ENCODE measurements at regions not wholly inside any gene's neighbourhood (a gene's known extent, or its start where the extent isn't known, plus 50 kb on each side); places are given as distances from the start of the nearest gene placed in this dataset.

GRCh38 chr12:126747530-126748149, 1519.3 kb upstream of the TMEM132C start:
- DNase-seq = no peak

- no peak for DNase-seq
Observed at GRCh38 chr12:126752021-126752420, 1514.9 kb upstream of the TMEM132C start.

- DNase-seq = no peak
Observed at GRCh38 chr12:126757326-126757725, 1509.6 kb upstream of the TMEM132C start.

- no peak for DNase-seq
Observed at GRCh38 chr12:126760092-126760491, 1506.9 kb upstream of the TMEM132C start.

- no peak for DNase-seq
Observed at GRCh38 chr12:126761420-126761819, 1505.5 kb upstream of the TMEM132C start.

- no peak for DNase-seq
Observed at GRCh38 chr12:126762150-126762549, 1504.8 kb upstream of the TMEM132C start.

GRCh38 chr12:126763359-126763758, 1503.6 kb upstream of the TMEM132C start:
- DNase-seq = no peak

- no peak for DNase-seq
Observed at GRCh38 chr12:126767334-126767733, 1499.6 kb upstream of the TMEM132C start.

GRCh38 chr12:126768517-126768916, 1498.5 kb upstream of the TMEM132C start:
- no peak for DNase-seq

GRCh38 chr12:126770188-126770587, 1496.8 kb upstream of the TMEM132C start:
- no peak for DNase-seq

GRCh38 chr12:126772171-126772864, 1494.7 kb upstream of the TMEM132C start:
- DNase-seq = no peak

- DNase-seq = no peak
Observed at GRCh38 chr12:126773012-126773411, 1494.0 kb upstream of the TMEM132C start.

- no peak for DNase-seq
Observed at GRCh38 chr12:126773491-126773890, 1493.5 kb upstream of the TMEM132C start.

GRCh38 chr12:126776026-126776655, 1490.8 kb upstream of the TMEM132C start:
- DNase-seq = no peak

GRCh38 chr12:126780343-126780742, 1486.6 kb upstream of the TMEM132C start:
- no peak for DNase-seq

- no peak for DNase-seq
Observed at GRCh38 chr12:126781593-126781992, 1485.4 kb upstream of the TMEM132C start.

- no peak for DNase-seq
Observed at GRCh38 chr12:126782083-126782482, 1484.9 kb upstream of the TMEM132C start.

GRCh38 chr12:126784328-126784921, 1482.5 kb upstream of the TMEM132C start:
- DNase-seq = peak; percentile 29

GRCh38 chr12:126789963-126790362, 1477.0 kb upstream of the TMEM132C start:
- DNase-seq = no peak

GRCh38 chr12:126791122-126791521, 1475.8 kb upstream of the TMEM132C start:
- no peak for DNase-seq

GRCh38 chr12:126792411-126792810, 1474.6 kb upstream of the TMEM132C start:
- DNase-seq = no peak

GRCh38 chr12:126797525-126797924, 1469.4 kb upstream of the TMEM132C start:
- no peak for DNase-seq

- DNase-seq = no peak
Observed at GRCh38 chr12:126798449-126798848, 1468.5 kb upstream of the TMEM132C start.

- no peak for DNase-seq
Observed at GRCh38 chr12:126807312-126807865, 1459.6 kb upstream of the TMEM132C start.
